Brain pericyte (primary cell): ENCODE measurements at regions not wholly inside any gene's neighbourhood (a gene's known extent, or its start where the extent isn't known, plus 50 kb on each side); places are given as distances from the start of the nearest gene placed in this dataset.
"Not testable (repeated sequence)": the region's sequence is repeated elsewhere in the genome, so short reads cannot be mapped to it uniquely, and the experiment has no call there.

Experiments
- DNase-seq: peaks from one replicate; pipeline ENCODE4 v3.0.0-alpha.2; 2012; ENCODE audit warnings: low read depth, low spot score

DNA sequence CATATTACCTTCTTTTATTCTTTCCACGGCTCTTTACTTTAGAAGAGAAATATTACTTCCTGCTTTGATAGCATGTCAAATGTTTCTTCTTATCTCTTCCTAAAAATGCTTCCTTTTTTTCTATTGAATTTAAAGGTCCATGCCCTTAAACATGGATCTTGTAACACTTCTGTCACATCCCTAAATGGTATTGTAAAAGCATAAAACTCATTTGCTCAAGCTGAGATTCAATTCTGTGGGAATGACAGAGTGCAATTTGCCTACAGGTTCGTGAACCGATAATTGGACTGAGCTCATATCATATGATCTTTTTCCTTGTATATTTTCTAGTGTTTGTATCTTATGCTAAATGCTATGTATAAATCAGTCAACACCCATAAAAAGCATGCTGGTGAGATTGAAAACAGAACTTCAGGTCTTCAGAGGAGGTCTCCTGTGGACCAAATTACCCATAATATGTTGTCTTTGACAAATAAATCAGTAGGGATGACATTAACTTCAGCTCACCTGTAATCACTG is 429.3 kb downstream of the TMEM232 start:
- DNase-seq, result no peak

DNA sequence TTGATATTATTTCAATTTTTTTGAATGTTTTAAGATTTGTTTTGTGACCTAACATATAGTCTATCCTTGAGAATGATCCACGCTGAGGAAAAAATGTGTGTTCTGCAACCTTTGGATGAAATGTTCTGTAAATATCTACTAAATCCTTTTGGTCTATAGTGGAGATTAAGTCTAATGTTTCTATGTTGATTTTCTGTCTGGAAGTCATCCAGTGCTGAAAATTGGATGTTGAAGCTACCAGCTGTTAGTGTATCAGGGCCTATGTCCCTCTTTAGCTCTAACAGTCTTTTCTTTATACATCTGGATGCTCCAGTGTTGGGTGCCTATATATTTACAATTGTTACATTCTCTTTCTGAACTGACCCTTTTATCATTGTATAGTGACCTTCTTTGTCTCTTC is 422.3 kb downstream of the TMEM232 start:
- DNase-seq, result no peak

DNA sequence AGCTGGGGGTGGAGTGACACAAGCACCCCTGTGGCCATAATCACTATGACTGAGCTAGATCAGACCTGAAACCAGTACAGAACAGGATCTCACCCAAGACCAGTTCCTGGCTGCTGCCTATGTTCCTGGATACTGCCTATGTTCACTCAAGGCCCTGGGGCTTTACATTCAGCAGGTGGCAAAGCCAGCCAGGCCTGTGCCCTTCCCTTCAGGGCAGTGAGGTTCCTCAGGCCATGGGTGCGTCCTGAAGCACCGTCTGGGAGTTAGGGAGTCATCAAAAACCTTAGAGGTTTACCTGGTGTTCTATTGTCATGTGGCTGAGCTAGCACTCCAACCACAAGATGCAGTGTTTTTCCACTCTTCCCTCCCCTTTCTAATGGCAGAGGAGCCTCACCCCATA is 419.8 kb downstream of the TMEM232 start:
- no peak for DNase-seq

DNA sequence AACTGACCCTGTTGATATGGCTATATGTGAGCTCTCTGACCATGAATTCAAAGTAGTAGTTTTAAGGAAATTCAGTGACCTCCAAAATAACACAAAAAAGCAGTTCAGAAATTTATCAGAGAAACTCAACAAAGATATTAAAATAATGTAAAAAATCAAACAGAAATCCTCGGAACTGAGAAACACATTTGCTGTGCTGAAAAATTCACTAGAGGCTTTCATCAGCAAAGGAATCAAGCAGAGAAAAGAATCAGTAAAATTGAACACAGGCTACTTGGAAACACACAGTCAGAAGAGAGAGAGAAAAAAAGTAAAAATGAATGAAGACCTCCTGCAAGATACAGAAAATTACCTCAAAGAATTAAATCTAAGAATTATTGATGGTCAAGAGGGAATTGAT is 417.2 kb downstream of the TMEM232 start:
- no peak for DNase-seq

DNA sequence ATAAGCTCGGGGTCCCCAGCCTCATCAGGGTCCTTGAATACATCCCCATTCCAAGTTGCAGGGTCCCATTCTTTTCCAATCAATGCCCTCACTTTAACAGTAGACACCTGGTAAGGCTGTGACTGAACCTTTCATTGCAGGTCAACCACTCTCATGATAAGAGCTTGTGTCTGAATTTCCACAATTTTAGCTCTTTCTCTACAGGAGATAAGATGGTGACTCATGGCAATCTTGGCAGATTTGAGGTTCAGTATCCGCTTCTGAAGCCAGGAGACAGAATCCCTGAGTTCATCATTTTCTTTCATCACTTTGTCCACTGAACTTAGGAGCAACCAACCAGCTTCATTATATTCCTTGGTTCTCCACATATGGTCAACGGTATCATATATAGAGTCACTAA is 409.9 kb downstream of the TMEM232 start:
- not testable (repeated sequence) for DNase-seq

DNA sequence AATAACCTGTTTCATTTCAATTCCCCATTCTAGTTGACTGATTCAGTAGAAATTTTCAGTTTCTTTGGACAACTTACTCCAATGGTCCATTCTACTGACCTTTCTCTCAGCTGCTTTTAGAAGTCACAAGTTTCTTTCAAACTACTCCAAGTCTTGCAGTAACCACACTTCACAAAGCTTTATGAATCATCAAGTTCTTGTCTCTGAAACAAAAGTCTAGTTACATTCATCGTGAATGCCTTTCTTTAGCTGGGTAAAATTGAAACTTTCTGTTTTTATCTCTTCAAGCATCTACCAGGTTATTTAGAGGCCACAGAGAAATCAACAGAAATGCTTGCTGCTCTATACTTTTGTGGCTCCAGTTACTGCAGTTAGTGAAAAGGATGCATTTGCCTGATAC is 405.4 kb downstream of the TMEM232 start:
- no peak for DNase-seq

DNA sequence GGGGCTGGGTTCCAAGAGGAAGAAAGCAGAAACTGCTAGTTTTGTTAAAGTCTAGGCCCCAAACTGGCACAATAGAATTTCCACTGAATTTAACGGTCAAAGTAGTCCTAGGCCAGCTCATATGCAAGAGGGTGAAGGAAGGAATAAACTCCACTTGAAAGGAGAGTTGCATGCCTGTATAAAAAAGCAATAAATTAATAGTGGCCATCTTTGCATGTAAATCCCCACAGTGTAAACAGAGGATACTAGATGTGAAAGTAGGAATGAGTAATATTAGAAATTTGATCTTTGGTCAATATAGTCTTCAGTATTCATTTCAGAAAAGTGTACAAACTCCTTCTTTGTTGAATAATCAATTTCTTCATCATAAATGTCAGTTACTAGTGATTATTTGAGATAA is 403.1 kb downstream of the TMEM232 start:
- DNase-seq, result no peak

DNA sequence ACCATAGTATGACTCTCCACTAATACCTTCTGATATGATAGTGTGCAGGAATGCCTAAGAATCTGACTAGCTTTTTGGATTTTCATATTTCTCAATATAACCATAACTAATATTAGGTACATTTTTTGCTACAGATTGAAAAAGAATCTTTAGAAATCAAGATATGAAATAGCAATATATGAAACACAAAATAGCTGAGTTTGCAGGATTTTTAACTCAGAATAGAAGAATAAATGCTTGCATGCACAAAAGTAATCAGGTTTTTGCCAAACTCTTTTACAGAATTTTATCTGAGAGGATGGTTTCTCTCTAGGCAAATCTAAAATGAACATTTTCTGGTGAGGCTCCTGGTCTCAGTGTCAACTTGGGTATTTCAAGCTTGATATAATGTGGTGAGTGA is 402.6 kb downstream of the TMEM232 start:
- no peak for DNase-seq

DNA sequence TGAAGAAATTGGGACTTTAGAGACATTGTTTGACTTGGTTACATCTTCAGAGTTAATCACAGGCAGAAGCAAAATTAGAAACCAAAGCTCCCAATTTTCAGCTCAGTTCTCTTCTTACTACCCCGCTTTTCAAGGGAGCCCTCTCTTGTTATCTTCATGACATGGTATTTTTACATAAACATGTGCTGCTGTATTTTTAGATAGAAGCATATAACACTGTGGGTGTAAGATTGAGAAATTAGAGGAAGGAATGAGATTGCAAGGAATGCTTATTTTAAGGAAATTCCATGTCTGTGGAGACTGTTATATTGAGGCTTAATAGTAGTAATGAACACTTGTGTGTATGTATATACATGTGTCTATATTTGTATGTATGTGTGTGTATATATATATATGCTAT is 401.6 kb downstream of the TMEM232 start:
- no peak for DNase-seq

DNA sequence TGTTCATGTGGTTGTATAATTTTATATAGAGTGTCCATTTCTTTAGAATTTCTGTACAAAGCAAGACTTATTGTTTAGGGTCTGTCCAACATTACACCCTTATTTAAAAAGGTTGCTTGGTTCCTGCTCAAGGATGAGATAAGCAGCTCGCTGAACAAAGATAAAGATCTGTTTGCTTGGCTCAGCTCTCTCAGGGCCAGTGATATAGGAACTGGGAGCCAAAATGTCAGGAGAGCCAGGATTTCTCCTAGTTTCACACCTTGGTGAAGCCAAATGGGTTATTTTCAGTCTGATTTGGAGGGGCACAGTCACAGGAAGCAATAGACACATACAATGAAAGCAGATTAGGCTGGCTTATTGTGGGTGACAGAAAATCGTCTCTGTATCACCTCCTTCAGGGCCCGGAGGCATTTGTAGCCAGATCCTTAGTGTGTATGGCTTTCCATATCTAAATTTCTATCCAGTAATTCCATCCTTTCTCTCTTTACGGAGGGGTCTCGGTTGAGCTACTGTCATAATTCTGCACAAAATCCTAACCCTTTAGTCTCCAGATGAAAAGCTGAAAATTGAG is 396.4 kb downstream of the TMEM232 start:
- no peak for DNase-seq

DNA sequence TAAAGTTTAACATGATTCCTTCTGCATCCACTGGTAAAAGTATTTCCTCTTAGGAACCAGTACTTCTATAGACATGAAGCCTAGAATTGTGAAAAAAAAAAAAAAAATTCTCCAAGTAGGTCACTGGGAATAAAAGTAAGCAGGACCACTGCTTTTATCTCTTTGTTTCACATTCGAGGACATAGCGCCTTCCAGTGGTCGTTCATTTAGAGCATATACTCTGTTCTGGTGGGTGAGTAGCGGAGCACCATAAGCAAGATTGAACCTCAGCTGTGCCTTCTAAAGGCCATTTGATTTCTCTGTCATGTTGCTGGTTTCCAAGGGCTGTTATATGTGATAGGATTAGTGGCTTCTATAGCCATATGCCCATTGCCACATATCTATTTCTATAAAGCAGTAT is 393.1 kb downstream of the TMEM232 start:
- no peak for DNase-seq

DNA sequence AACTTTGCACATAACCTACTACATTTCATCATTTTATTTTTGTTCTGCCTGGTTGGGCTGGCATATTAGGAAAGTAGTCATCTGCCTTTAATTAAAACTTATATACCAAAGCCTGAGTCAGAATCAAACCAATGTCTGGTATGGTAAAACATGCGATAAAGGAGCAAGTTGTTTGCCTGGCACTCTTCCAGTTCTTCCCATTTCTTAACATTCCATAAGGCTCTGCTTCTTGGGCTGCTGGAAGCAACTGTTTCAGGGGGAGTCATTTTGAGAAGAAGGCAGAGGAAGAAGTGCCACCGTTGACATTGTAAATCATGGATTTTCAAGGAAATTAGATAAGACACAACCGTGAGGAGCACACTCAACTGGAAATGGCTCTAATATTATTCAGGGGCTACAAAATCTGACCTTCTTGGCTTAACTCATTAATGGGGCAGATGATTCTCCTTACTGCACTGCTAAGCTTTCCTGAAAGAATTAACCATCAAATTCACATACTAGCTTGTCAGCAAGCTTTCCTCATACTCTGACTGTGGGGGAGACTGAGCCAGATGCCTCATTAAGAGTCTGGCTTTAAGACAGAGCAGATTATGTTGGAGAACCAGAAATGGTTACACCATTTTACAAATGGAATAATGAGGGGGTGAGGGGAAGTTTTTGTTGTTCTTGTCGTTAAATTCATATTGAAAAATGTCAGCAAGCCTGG is 391.0 kb downstream of the TMEM232 start:
- DNase-seq, result peak; percentile 8

DNA sequence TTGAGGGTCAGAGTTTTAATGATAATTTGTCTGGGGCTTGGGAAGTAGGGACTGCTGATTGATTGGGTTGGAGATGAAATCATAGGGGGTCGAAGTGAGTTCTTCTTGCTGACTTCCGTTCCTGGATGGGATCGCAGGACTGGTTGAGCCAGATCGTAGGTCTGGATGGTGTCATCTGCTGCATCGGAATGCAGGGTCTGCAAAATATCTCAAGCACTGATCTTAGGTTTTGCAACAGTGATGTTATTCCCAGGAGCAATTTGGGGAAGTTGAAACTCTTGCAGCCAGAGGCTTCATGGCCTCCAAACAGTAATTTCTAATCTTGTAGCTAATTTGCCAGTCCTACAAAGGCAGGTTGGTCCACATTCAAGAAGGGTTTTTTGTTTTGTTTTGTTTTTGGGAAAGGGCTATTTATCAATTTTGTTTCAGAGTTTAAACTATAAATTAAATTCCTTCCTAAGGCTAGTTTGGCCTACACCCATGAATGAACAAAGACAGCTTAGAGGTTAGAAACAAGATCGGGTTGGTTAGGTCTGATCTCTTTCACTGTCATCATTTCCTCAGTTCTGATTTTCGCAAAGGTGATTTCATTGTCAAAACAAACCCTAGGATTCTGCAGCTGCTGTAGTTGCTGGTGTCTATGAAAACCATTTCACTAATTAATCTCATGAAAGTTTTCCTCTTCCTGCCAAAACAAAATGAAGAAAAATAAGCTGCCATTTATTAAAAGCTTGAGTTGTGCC is 388.0 kb downstream of the TMEM232 start:
- no peak for DNase-seq

DNA sequence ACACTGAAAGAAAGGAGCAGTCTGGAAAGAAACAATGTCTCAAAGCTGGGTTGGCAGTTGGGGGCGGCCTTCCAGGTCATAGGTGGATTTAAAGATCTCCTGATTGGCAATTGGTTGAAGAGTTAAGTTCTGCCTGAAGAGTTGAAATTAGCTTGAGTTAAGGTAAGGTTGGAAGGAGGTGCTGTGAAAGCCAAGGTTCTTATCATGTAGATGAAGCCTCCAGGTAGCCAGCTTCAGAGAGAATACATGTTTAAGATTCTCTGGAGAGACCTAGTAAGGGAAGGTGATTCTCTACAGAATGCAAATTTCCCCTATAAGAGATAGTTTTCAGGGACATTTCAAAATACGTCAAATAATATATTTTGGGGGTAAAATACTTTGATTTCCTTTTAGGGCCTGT is 387.1 kb downstream of the TMEM232 start:
- no peak for DNase-seq

DNA sequence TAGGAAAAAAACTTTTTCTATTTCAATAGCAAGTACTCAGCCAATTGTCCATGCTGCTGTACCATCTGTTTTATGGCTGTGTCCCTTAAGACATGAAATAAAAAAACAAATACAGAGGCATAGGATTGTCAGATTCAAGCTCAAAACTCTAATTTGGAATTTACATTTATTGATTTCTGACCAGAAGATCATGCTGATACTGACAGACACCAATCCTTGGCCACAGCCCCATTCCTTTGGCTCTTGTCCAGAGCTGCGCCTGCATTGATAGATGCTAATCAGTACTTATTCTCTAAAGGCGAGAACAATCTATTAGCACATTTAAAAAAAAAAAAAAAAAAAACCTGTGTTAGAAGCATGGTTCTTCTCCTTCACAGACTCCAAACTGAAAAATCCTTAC is 384.6 kb downstream of the TMEM232 start:
- no peak for DNase-seq

DNA sequence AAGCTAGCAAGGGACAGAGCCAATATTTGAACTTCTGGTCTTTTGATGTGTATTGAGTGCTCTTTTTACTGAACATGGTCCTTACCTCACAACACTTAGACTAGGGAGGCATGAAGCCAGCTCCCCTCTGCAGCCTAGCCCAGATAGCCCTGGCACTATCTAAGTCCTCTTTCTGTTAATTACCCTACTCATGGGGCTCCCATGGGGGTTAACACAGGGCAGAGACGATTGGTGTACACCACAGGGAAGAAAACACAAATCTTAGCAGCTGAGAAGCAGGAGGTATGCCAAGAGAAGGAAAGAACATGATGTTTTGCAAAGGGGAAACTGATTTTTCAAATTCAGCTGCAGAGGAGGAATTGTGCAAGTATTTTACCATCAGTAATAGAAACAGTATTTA is 383.8 kb downstream of the TMEM232 start:
- DNase-seq, result no peak

DNA sequence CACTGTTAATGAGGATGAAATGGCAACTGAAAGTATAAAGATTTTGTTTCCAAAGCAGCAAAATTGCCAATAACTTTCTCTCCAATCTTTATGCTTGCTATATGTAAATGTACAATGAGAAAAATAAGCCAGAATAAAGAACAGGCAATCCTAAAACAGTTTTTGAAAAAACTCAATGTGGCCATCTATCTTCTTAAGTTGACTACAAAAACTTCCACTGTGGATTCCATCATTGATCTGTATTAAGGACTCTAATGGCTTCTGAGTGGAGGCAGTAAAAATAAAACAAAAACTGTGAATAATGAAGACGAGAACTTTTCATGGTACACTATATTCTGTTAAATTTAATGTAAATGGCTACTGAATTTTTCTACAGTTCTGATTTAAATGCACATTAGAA is 382.9 kb downstream of the TMEM232 start:
- DNase-seq, result no peak

DNA sequence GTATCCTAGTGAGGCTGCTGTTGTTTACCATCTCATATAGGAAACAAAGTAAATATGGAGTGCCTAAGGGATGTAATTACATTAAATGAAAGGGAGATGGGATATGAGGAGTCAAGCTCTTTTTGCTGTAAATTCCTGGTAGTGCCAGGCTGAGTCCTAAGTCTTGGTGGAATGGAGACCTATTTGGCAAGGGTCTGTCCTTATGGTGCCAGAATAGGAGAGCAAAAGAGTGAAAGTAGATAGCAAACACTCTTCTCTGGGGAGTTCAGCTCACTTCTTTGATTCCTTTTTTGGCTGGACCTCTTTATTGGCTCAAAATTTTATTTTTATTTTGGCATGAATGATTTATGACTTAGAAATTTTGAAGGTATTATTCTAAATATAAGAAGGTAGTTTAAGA is 380.8 kb downstream of the TMEM232 start:
- no peak for DNase-seq

DNA sequence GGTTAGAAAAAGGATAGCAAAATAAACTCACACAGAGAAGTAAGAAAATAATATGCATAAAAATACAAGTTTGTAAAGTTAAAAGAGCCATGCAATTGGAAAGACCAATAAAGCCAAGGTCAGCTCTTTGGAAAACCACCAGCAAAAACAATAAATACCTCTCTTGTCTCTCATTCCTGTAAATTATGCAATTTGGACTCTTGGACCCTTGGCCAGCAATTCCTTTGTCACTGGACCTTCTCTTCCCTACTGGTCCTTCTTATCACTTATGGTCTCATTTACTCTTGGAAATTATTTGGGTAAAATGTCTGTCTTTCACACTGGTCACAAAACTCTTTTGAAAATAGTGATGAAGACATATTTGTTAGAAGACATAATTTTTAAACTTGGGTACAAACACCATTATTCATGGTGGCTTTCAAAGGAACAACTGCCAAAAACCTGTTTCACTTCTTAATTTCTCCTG is 379.5 kb downstream of the TMEM232 start:
- no peak for DNase-seq

DNA sequence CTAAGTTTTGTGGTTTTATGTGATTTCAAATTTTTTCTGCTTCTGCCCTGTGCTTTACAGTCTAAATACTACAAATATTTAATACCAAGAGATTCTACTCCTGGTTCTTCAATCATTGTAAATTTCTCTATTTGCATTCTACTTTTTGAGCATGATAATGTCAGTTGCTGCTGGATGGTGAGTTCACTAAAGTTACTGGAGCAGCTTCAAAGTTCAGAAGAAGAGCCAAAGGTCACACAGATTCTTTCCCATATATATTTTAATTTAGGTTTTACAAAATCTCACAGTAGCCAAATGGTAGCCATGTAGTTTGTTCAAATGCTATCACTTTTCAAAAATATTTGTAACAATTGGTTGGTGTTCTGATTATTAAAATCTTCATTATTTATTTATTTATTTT is 378.7 kb downstream of the TMEM232 start:
- DNase-seq, result no peak

DNA sequence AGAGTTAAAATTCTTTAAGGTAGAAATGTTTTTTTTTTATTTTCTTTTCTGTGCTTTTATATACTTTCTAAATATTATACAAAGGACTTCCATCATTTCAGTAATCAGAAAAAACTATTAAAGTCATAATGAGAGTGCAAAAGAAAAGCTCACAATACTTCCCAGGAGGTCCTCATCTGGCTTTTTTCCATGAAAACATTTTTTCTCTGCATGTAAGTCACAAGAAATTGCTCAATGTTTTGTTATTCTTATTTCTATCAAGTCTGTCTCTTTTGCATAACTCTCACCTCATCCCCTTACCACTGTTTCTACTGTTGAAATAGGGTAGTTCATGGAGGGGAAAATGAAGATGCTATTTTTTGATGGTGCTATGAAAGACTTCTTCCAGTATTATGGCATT is 375.0 kb downstream of the TMEM232 start:
- DNase-seq, result no peak

DNA sequence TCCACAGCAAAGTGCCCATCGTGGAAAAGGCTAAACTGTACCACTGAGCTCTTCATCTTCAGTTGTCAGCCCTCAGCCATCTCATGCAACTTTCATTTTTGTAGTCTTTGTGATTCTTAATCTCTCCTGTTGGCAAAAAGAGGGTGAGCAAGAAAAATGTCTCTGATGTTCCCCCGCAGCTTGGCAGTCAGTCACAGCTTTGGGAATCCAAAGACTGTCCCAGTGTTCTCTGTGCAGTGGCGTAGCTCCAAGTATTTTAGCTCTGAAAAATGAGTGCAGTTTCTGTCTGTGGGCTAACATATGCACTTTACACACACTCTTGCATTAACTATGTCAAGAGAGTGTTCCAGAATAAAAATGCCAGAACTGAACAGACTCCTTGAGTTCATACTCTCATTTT is 372.2 kb downstream of the TMEM232 start:
- no peak for DNase-seq
